IPS DF 4.7 (cell line): ENCODE measurements at regions not wholly inside any gene's neighbourhood (a gene's known extent, or its start where the extent isn't known, plus 50 kb on each side); places are given as distances from the start of the nearest gene placed in this dataset.

Experiments used
- DNase-seq: peaks from one replicate; pipeline ENCODE4 v3.0.0-alpha.2; 2013; ENCODE audit warnings: low spot score; ENCODE audit errors: extremely low read depth

DNA sequence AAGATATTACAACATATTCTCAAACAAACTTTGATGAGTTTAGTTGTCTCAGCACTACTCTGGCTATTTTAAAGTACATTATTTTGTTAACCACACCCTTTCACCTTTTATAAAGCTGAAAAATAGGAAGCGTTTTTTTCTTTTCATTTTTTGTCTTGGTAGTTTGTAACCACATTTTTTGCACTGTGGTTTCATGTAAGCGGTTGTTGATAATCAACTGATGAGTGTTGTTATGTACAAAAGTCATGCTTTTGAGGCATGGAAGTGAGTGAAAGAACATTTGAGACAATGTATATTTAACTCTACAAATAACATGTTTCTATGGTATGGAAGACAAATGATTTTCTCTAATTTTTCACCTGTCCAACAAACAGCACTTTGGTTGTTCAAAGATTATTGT, 52.1 kb upstream of the ATP2B1 start:
- DNase-seq: no peak
